Keratinocyte (primary cell): ENCODE measurements at regions not wholly inside any gene's neighbourhood (a gene's known extent, or its start where the extent isn't known, plus 50 kb on each side); places are given as distances from the start of the nearest gene placed in this dataset.

Experiments
- DNase-seq: peaks from one replicate; pipeline ENCODE4 v3.0.0-alpha.2; 2011; ENCODE audit warnings: low read depth, missing footprints, low spot score
- FAIRE-seq: peaks from 2 replicates; lab custom pipeline; 2011; peaks lifted over from hg19 to GRCh38; lab: Jason Lieb, UNC
- H2AFZ ChIP-seq: 2 replicates; pipeline ENCODE4 v1.6.0; 2012; ENCODE audit warnings: low read length, control low read depth, inconsistent platforms; ENCODE audit not compliant: control insufficient read depth
- H3K27ac ChIP-seq: 2 replicates; pipeline ENCODE4 v1.5.1; 2011; ENCODE audit warnings: low read length; ENCODE audit not compliant: control insufficient read depth, insufficient read depth
- H3K27me3 ChIP-seq: 3 replicates; pipeline ENCODE4 v1.6.0; 2011; ENCODE audit warnings: low read length; ENCODE audit not compliant: control insufficient read depth, insufficient read depth; ENCODE audit errors: extremely low read depth
- H3K36me3 ChIP-seq, 2 experiments: 2 replicates in 1 of 2; 3 replicates in 1 of 2; pipeline ENCODE4 v1.5.1; 2011; ENCODE audit warnings: low read length in 2 of 2, mild to moderate bottlenecking in 1 of 2; ENCODE audit not compliant: control insufficient read depth in 2 of 2, insufficient read depth in 2 of 2; ENCODE audit errors: extremely low read depth in 1 of 2
- H3K4me1 ChIP-seq: 3 replicates; pipeline ENCODE4 v1.5.1; 2011; ENCODE audit warnings: low read length; ENCODE audit not compliant: control insufficient read depth, insufficient read depth; ENCODE audit errors: extremely low read depth
- H3K4me2 ChIP-seq: 3 replicates; pipeline ENCODE4 v1.6.0; 2011; ENCODE audit warnings: low read depth, low read length; ENCODE audit not compliant: control insufficient read depth, insufficient read depth; ENCODE audit errors: extremely low read depth
- H3K4me3 ChIP-seq, 3 experiments: fragments of 200-600 bp in 1 of 3; sonication (generic) in 1 of 3; 2 replicates in 2 of 3; 3 replicates in 1 of 3; pipeline ENCODE4 v1.5.1; 2011 to 2016; ENCODE audit warnings: low read length in 3 of 3, mild to moderate bottlenecking in 3 of 3, control low read depth in 2 of 3, inconsistent platforms in 1 of 3, low read depth in 1 of 3, mixed read lengths in 1 of 3, mixed run types in 1 of 3, moderate library complexity in 1 of 3; ENCODE audit not compliant: control insufficient read depth in 2 of 3, insufficient read depth in 2 of 3; ENCODE audit errors: extremely low read depth in 1 of 3
- H3K79me2 ChIP-seq: 2 replicates; pipeline ENCODE4 v1.6.0; 2012; ENCODE audit warnings: low read length; ENCODE audit not compliant: control insufficient read depth, insufficient read depth
- H3K9ac ChIP-seq: 3 replicates; pipeline ENCODE4 v1.6.0; 2011; ENCODE audit warnings: low read length; ENCODE audit not compliant: control insufficient read depth, insufficient read depth; ENCODE audit errors: extremely low read depth
- H3K9me1 ChIP-seq: 3 replicates; pipeline ENCODE4 v1.6.0; 2011; ENCODE audit warnings: low read length; ENCODE audit not compliant: control insufficient read depth, insufficient read depth; ENCODE audit errors: extremely low read depth
- H3K9me3 ChIP-seq: 2 replicates; pipeline ENCODE4 v1.5.1; 2012; ENCODE audit warnings: low read depth, low read length; ENCODE audit not compliant: control insufficient read depth
- H4K20me1 ChIP-seq: 3 replicates; pipeline ENCODE4 v1.6.0; 2011; ENCODE audit warnings: low read length; ENCODE audit not compliant: control insufficient read depth, insufficient read depth; ENCODE audit errors: extremely low read depth
- EZH2 ChIP-seq: IDR thresholded peaks from one replicate; pipeline ENCODE4 v1.6.1; 2012; ENCODE audit warnings: inconsistent platforms, mild to moderate bottlenecking, low read length, moderate library complexity
- dilution Hi-C: fragments of 300-500 bp; cut with MboI; formaldehyde crosslinking; loops from one replicate; pipeline ENCODE4 v1.7.0; 2020; ENCODE audit warnings: low sequenced_read_pairs; ENCODE audit not compliant: extremely low pct_ligation_motif_present
- TF ChIP-seq, protein P1 (sequence below), 3 experiments: IDR thresholded peaks in 1 of 3; conservative IDR thresholded peaks in 1 of 3; optimal IDR thresholded peaks in 1 of 3; 2 replicates in 2 of 3; 3 replicates in 1 of 3; pipeline versions ENCODE3 to v1.5.1; 2011; ENCODE audit warnings: low read length in 3 of 3, mild to moderate bottlenecking in 3 of 3, moderate library complexity in 2 of 3, control low read depth in 1 of 3, inconsistent platforms in 1 of 3; ENCODE audit not compliant: insufficient read depth in 2 of 3; ENCODE audit errors: extremely low read depth in 1 of 3

DNA sequence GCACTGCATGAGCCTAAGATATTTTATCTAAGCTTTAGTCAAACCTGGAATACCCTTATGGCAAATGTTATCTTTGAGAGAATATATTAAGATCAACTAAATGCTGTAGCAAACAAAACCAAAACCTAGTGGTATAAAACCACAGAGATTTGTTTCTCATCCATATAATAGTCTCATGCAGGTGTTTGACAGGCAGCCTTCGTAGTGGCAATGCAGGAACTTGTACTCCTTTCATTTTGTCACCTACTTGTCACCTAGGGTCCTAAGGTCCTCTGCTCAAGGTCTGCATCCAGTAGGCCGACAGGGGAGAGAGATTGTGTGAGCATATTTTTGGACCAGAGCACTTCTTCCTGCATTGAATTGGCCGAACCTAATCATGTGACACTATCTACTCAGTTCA, 352.6 kb downstream of the GPR37 start:
- dilution Hi-C loops, result no loop called here
- FAIRE-seq, result no peak
- DNase-seq, result no peak
- no peak for TF ChIP-seq EZH2
- TF ChIP-seq, protein P1, sequence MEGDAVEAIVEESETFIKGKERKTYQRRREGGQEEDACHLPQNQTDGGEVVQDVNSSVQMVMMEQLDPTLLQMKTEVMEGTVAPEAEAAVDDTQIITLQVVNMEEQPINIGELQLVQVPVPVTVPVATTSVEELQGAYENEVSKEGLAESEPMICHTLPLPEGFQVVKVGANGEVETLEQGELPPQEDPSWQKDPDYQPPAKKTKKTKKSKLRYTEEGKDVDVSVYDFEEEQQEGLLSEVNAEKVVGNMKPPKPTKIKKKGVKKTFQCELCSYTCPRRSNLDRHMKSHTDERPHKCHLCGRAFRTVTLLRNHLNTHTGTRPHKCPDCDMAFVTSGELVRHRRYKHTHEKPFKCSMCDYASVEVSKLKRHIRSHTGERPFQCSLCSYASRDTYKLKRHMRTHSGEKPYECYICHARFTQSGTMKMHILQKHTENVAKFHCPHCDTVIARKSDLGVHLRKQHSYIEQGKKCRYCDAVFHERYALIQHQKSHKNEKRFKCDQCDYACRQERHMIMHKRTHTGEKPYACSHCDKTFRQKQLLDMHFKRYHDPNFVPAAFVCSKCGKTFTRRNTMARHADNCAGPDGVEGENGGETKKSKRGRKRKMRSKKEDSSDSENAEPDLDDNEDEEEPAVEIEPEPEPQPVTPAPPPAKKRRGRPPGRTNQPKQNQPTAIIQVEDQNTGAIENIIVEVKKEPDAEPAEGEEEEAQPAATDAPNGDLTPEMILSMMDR (optimal IDR thresholded peaks at IDR 0.05 in 1 of 3, IDR thresholded peaks at IDR 0.05 in 1 of 3, conservative IDR thresholded peaks at IDR 0.05 in 1 of 3; ENCODE audit: extremely low read depth in 1 of 3, insufficient read depth in 2 of 3, low read length in 3 of 3), result no peak
- Histone ChIP-seq H2AFZ (no peak overlapping the region), H3K9me1 (no peaks in the 10 kb centered on the region), H3K79me2 (no peaks in the 10 kb centered on the region), H3K4me2 (no peak overlapping the region), H3K9ac (no peak overlapping the region), H3K27ac (no peak overlapping the region), H3K4me3 (no peak overlapping the region), H3K4me1 (no peaks in the 10 kb centered on the region), H3K36me3 (no peaks in the 10 kb centered on the region), H3K27me3 (no peaks in the 10 kb centered on the region), H3K9me3 (no peaks in the 10 kb centered on the region), H4K20me1 (no peaks in the 10 kb centered on the region)

DNA sequence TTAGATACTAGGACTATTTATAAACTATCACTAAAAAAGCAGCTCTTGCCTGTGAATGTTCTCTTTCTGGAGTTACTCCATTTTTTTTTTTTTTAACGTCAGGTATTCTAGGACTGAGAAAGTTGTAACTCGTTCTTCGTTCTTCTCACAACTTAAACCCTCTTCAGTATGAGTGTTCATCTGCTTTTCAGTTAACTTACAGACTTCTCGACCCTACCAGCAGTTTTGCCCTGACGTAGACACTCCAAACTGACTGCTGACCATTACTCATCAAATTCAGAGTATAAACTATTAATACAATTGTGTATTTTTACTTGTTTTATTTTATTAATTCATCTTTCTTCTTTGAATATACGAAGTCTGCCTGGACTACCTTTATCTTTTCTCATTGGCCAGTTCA, 353.1 kb downstream of the GPR37 start:
- H4K20me1 ChIP-seq, result no peaks in the 10 kb centered on the region
- H3K27ac ChIP-seq, result no peak overlapping the region
- TF ChIP-seq, protein P1 (optimal IDR thresholded peaks at IDR 0.05 in 1 of 3, IDR thresholded peaks at IDR 0.05 in 1 of 3, conservative IDR thresholded peaks at IDR 0.05 in 1 of 3; ENCODE audit: extremely low read depth in 1 of 3, insufficient read depth in 2 of 3, low read length in 3 of 3), result no peak
- TF ChIP-seq EZH2, result no peak
- H3K9me3 ChIP-seq, result no peaks in the 10 kb centered on the region
- no peaks in the 10 kb centered on the region for H3K79me2 ChIP-seq
- FAIRE-seq (no peak), DNase-seq (no peak)
- H3K9ac ChIP-seq, result no peak overlapping the region
- no peaks in the 10 kb centered on the region for H3K36me3 ChIP-seq
- H3K27me3 ChIP-seq, result no peaks in the 10 kb centered on the region
- dilution Hi-C loops, result no loop called here
- H2AFZ ChIP-seq, result no peak overlapping the region
- H3K4me1 ChIP-seq, result no peaks in the 10 kb centered on the region
- no peaks in the 10 kb centered on the region for H3K9me1 ChIP-seq
- no peak overlapping the region for H3K4me3 ChIP-seq
- H3K4me2 ChIP-seq, result no peak overlapping the region
